ENCODE measurements at regions not wholly inside any gene's neighbourhood (a gene's known extent, or its start where the extent isn't known, plus 50 kb on each side); places are given as distances from the start of the nearest gene placed in this dataset.

- DNase-seq, result no peak
Observed at GRCh38 chr3:113096188-113096892, 105.6 kb downstream of the GTPBP8 start.

GRCh38 chr3:113097960-113098447 is 107.2 kb downstream of the GTPBP8 start:
- DNase-seq, result no peak

- DNase-seq, result no peak
Observed at GRCh38 chr3:113100063-113100462, 109.3 kb downstream of the GTPBP8 start.

GRCh38 chr3:113103588-113103987 is 107.8 kb upstream of the BOC start:
- no peak for DNase-seq

- no peak for DNase-seq
Observed at GRCh38 chr3:113104357-113105092, 106.8 kb upstream of the BOC start.

- no peak for DNase-seq
Observed at GRCh38 chr3:113105093-113105449, 106.3 kb upstream of the BOC start.

GRCh38 chr3:113105966-113106660 is 105.2 kb upstream of the BOC start:
- no peak for DNase-seq

GRCh38 chr3:113110267-113110666 is 101.1 kb upstream of the BOC start:
- DNase-seq, result no peak

- no peak for DNase-seq
Observed at GRCh38 chr3:113111011-113111707, 100.2 kb upstream of the BOC start.

GRCh38 chr3:113113361-113113760 is 98.0 kb upstream of the BOC start:
- no peak for DNase-seq

GRCh38 chr3:113117511-113118234 is 93.7 kb upstream of the BOC start:
- DNase-seq, result no peak

GRCh38 chr3:113118336-113118735 is 93.0 kb upstream of the BOC start:
- no peak for DNase-seq

GRCh38 chr3:113124256-113124830 is 87.0 kb upstream of the BOC start:
- no peak for DNase-seq

- DNase-seq, result no peak
Observed at GRCh38 chr3:113125951-113126350, 85.4 kb upstream of the BOC start.

- no peak for DNase-seq
Observed at GRCh38 chr3:113128386-113129015, 82.9 kb upstream of the BOC start.

GRCh38 chr3:113129168-113129567 is 82.2 kb upstream of the BOC start:
- no peak for DNase-seq

GRCh38 chr3:113132571-113132996 is 78.8 kb upstream of the BOC start:
- DNase-seq, result no peak

- no peak for DNase-seq
Observed at GRCh38 chr3:113133140-113133539, 78.2 kb upstream of the BOC start.

- DNase-seq, result no peak
Observed at GRCh38 chr3:113136071-113136470, 75.3 kb upstream of the BOC start.

- DNase-seq, result no peak
Observed at GRCh38 chr3:113136544-113136943, 74.8 kb upstream of the BOC start.
